ENCODE measurements at regions not wholly inside any gene's neighbourhood (a gene's known extent, or its start where the extent isn't known, plus 50 kb on each side); places are given as distances from the start of the nearest gene placed in this dataset.

- no peak for TF ChIP-seq CTCF (IDR thresholded peaks at IDR 0.05; ENCODE audit: insufficient read depth, low read depth, low read length, missing control alignments)
- DNase-seq (ENCODE audit: low read depth) = no peak
- H3K4me3 ChIP-seq (ENCODE audit: low read length) = no peak overlapping the region
Observed at GRCh38 chr10:130339911-130340310, 203.7 kb downstream of the GLRX3 start.

GRCh38 chr10:130340816-130341215, 204.6 kb downstream of the GLRX3 start:
- no peak for DNase-seq (ENCODE audit: low read depth)
- H3K4me3 ChIP-seq (ENCODE audit: low read length) = no peak overlapping the region
- TF ChIP-seq CTCF (IDR thresholded peaks at IDR 0.05; ENCODE audit: insufficient read depth, low read depth, low read length, missing control alignments) = no peak

GRCh38 chr10:130341356-130341755, 205.2 kb downstream of the GLRX3 start:
- H3K4me3 ChIP-seq (ENCODE audit: low read length) = no peak overlapping the region
- no peak for DNase-seq (ENCODE audit: low read depth)
- no peak for TF ChIP-seq CTCF (IDR thresholded peaks at IDR 0.05; ENCODE audit: insufficient read depth, low read depth, low read length, missing control alignments)

GRCh38 chr10:130345728-130346127, 209.5 kb downstream of the GLRX3 start:
- TF ChIP-seq CTCF (IDR thresholded peaks at IDR 0.05; ENCODE audit: insufficient read depth, low read depth, low read length, missing control alignments) = no peak
- DNase-seq (ENCODE audit: low read depth) = no peak
- no peak overlapping the region for H3K4me3 ChIP-seq (ENCODE audit: low read length)

- no peak for TF ChIP-seq CTCF (IDR thresholded peaks at IDR 0.05; ENCODE audit: insufficient read depth, low read depth, low read length, missing control alignments)
- DNase-seq (ENCODE audit: low read depth) = no peak
- H3K4me3 ChIP-seq (ENCODE audit: low read length) = no peak overlapping the region
Observed at GRCh38 chr10:130350996-130351395, 214.8 kb downstream of the GLRX3 start.

- no peak for DNase-seq (ENCODE audit: low read depth)
- no peak for TF ChIP-seq CTCF (IDR thresholded peaks at IDR 0.05; ENCODE audit: insufficient read depth, low read depth, low read length, missing control alignments)
- no peak overlapping the region for H3K4me3 ChIP-seq (ENCODE audit: low read length)
Observed at GRCh38 chr10:130351466-130352290, 215.5 kb downstream of the GLRX3 start.

GRCh38 chr10:130352291-130352645, 216.1 kb downstream of the GLRX3 start:
- no peak for DNase-seq (ENCODE audit: low read depth)
- TF ChIP-seq CTCF (IDR thresholded peaks at IDR 0.05; ENCODE audit: insufficient read depth, low read depth, low read length, missing control alignments) = no peak
- H3K4me3 ChIP-seq (ENCODE audit: low read length) = no peak overlapping the region

Measured in epithelial cell of esophagus (primary cell).